Esophagus mucosa (tissue), 1 donor: ENCODE measurements at regions not wholly inside any gene's neighbourhood (a gene's known extent, or its start where the extent isn't known, plus 50 kb on each side); places are given as distances from the start of the nearest gene placed in this dataset.

Experiments used
- ATAC-seq: fragments of 200-7000 bp; cut with Tn5 transposase; one replicate; pipeline ENCODE4 v1.9.1; 2020
- donor health status: DM: yes; HTN: yes; CAD: no.

- ATAC-seq = no peak
Observed at GRCh38 chr22:49116486-49117120, 711.1 kb downstream of the BRD1 start.

GRCh38 chr22:49116021-49116420 is 711.7 kb downstream of the BRD1 start:
- no peak for ATAC-seq

DNA sequence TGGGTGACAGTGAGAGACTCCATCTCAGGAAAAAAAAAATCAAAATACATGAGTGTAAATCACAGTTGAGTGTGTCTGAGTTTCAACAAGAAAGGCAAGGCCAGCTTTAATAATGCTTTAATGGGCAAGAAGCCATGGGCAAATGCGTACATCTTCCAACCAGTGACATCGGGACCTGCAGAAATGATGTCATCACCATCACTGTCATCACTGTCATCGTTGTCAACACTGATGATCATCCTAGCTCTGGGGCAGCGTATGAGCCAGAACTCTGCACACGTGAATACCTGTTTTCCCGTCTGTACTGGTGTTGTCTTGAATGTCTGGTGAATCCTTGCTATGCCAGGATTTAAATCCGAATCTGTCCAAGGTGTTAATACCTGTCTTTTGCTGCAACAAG is 712.5 kb downstream of the BRD1 start:
- ATAC-seq = no peak

- ATAC-seq = no peak
Observed at GRCh38 chr22:49113758-49114157, 713.9 kb downstream of the BRD1 start.

DNA sequence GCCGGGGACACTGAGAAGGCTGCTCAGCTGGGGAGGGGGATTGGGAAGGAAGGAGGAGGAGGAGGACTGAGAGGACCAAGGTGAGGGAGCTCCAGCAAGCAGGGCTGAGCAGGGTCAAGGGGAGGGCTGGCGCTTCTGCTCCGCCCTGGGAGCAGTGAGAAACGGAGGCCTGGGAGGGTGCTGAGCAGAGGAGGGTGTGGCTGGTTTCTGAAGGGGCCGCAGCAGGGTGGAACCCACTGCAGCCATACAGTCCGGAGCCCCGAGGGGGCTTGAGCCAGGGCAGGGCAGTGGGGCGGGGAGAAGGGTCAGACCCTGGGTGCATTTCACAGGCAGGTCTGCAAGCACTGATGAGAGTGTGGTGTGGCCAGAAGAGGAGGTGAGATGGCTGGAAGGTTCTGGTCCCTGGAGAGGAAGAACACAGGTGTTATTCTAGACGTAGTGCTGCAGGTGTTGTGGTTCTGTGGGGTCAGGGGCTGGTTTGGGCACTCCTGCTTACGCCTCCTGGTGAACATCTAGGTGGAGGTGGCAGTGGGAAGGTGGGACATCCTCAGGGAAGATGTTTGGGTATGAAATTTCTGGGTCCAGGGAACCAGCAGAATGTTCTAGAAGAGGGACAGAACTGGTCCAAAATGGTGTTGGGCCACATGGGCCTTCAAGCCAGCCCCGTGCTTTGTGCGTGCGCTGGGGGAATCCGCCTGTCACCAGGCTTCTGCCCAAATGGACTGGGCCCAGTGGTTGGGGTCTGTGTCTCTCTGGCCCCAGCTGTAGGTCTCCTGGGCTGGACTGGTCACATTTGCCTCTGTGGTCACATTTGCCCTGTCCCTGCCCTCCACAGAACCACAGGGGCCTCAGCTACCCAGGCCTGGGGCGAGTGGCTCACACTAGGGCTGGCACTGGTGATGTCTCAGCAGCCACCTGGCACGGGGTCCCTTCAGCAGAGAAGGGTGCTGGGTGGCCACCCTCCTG is 714.7 kb downstream of the BRD1 start:
- no peak for ATAC-seq

DNA sequence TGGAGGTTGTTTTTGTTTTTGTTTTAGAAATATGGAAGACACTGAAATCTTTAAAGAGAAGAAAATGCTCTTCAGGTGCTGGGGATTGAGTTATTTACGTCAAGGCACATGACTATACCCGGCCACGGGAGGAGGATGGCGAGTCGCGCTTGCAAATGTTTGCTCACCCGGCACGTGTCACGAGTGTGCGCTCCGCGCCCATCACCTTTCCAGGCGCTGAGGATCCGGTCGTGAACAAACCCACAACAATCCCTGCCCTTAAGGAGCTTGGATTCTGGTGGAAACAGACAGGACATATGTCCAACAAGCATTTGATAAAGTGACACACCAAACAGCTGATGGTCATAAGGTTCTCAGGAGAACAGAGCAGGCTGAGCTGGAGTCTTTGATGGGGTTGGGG is 715.5 kb downstream of the BRD1 start:
- no peak for ATAC-seq

DNA sequence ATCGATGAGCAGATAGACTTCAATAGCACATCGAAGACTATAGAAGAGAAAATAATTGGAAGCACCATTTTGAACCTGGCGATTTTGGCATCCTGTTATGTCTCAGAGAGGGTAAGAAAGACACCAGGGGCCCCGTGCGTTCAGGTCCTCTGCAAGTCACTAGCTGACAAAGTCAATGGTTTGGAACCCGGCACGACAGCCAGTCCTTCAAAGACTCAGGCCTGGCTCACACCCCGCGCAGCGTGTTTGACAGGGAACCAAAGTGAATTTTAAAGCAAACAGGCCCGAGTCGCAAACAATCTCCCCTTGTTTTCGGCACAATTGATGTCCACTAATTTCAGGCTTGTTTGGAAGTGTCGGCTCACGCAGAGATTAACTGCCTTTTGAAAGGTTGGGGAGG is 716.6 kb downstream of the BRD1 start:
- no peak for ATAC-seq

DNA sequence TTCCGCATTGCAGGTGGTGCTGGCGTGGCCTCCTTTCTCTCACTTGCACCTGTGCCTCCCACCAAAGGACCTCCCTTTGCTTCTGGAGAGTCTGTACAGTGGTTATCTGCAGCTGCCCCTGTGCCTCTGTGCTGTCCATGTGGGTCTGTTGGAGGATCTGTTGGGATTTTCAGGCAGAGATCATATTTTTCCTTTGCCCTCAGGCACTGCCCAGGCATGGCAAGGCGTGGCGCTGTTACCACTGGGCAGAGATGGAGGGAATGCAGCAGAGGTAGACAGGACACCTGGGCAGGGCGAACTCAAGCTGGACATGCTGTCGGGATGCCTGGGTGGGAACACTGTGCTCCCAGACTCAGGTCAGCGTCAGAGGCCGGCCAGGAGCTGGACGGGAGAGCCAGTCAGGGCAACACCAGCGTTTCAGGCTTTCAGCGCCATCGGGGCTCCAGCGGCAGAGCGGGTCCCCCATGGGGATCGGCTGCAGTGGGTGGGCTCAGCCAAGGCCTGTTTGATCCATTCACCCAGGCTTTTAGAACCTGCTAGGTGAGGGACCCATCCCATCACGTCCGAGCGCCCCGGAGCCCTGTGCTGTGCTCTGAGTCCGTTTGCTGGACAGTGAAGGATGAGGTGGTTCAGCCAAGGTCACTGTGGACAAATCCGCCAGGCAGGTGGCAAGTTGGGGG is 718.9 kb downstream of the BRD1 start:
- ATAC-seq = no peak

DNA sequence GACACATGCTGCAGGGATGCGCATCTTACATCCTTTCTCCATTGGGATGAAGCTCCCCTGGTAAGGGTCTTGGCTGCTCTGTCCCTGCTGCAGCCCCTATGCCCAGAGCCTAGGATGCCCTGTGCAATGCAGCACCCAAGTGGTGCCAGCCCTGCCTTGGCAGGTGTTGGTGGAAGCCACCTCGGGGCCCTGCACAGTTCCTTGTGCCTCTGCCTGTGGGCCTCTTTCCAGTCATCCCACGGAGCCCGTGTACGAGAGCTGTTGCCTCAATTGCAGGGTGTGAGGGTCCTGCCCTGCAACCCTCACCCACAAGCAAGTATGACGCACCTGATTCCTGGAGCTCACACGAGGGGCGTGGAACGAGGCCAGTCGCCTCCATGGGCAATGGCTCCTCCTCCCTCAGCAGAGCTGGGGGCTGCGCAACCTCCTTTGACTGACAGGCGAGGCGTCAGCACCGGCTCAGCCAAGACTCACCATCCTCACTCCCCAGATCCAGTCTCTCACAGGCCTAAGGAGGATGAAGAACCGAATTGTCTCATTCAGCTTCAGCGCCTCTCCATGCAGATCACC is 719.6 kb downstream of the BRD1 start:
- ATAC-seq = no peak

- no peak for ATAC-seq
Observed at GRCh38 chr22:49107561-49107960, 720.1 kb downstream of the BRD1 start.

DNA sequence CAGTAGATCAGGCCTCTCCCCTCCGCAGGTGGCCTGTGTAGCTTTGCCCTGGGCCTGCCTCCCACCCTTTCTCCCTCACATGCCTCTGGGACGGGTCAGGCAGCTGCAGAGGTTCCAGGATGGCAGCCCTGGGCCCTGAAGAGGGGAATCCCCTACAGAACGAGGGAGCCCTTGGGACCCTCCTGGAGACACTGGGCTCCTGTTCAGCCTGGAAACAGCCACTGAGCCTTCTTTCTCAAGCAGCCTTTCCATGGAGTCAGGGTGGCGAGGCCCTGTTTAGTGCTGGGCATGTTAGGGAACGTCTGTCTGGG is 720.9 kb downstream of the BRD1 start:
- ATAC-seq = no peak

DNA sequence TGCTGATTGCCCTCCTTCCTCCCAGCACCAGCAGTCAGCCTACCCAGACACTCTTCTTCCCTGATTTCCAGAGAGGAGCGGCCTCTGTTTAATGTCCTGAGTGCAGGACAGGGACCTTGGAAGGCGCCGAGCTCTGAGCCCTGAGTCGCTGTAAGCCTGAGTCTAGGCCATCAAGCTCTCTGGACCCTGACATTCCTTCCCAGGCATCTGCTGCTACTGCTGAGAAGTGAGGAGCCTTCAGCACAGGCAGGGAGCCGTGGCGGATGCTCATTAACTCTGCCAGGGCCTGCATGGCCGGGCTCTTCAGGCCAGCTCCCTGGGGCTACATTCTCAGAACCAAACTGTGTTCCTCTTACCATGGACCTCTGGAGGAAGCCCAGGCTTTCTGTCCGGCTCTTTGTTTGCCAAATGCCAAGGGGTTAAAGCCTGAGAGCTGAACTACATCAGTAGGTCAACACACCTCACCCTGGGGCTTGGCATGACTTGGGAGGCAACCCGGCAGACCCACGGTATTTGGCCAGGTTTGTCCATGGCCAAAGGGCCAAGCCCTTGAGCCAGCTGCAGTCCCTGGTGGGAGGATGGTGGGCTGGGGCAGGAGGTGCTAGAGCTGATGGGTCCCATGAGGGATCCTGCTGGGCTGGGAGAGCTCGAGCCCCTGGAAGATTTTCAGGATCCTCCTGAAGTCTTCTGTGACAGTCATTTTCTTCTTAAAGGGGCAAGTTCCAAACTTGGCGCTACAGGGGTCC is 721.4 kb downstream of the BRD1 start:
- ATAC-seq = no peak

- no peak for ATAC-seq
Observed at GRCh38 chr22:49104434-49104833, 723.2 kb downstream of the BRD1 start.

GRCh38 chr22:49103314-49104059 is 724.2 kb downstream of the BRD1 start:
- no peak for ATAC-seq

GRCh38 chr22:49102367-49102766 is 725.3 kb downstream of the BRD1 start:
- ATAC-seq = no peak

- no peak for ATAC-seq
Observed at GRCh38 chr22:49101873-49102272, 725.8 kb downstream of the BRD1 start.

DNA sequence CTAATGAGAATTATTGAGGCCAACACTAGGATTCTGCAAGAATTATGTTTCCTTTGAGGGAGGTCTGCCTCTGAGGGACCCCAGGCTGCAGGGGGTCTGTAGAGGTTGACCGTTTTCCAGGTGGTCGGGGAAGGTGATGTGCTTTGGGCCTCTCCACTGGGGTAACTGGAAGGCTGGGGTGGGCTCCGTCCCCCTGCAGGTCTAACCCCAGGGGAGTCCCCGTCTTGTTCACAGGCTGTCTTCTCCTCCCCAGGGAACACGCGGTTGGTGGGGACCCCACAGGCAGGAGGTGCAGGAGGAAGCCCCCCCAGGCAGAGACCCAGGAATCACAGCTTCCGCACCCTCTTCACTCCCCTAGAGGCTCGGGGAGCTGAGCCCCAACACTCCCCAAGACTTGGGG is 726.4 kb downstream of the BRD1 start:
- no peak for ATAC-seq

DNA sequence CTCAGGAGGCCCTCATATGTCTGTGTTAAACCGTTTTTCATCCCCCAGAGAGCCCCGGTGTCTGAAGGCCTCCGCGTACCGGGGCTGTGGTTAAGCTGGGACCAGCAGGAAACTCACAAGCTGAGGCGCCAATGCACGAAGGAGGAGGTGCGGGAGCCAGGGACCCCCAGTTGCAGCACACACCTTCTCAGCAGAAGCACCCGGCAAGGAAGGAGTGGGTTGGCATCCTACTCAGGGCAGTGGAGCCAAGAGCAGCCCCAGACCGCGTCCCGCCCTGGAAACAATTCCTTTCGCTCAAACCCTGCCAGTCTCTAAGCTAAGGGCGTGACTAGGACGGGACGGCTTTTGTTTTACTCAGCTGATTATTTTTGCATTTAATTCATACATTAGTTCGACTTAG is 726.9 kb downstream of the BRD1 start:
- no peak for ATAC-seq

DNA sequence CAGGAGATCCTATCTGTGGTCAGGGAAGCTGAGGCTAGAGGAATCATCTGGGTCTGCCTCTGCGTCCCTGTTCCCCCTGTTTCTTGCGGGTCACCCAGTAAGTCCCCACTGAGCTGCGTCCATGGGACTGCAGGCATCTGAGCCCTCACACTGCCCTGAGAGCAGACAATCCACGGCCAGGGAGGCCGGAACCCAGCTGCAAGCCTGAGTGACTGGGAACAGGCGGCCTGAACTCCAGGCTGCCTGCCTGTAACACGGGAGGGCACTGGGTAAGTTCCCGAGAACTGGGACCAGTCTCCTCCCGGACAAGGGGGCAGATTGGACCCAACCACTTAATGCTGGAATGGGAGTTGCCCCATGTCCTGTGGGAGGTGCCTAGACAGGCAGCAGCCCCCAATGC is 727.4 kb downstream of the BRD1 start:
- no peak for ATAC-seq

GRCh38 chr22:49099496-49100124 is 728.1 kb downstream of the BRD1 start:
- peak; percentile 58 for ATAC-seq

GRCh38 chr22:49099089-49099488 is 728.6 kb downstream of the BRD1 start:
- ATAC-seq = no peak
